OCI-LY3 (cell line): ENCODE measurements at regions not wholly inside any gene's neighbourhood (a gene's known extent, or its start where the extent isn't known, plus 50 kb on each side); places are given as distances from the start of the nearest gene placed in this dataset.

Experiments used
- H2AFZ ChIP-seq: fragments of 200-600, 300-600 bp; shearing (Covaris generic); 2 replicates; pipeline ENCODE4 v1.6.0; 2014; ENCODE audit warnings: antibody characterized with exemption, low read depth, low read length
- H3K27ac ChIP-seq: fragments of 200-600, 300-600 bp; sonication (generic); 2 replicates; pipeline ENCODE4 v1.5.1; 2014; ENCODE audit warnings: mild to moderate bottlenecking, low read length, moderate library complexity, mixed read lengths
- H3K27me3 ChIP-seq: fragments of 200-600, 300-600 bp; sonication (generic); 2 replicates; pipeline ENCODE4 v1.6.1; 2014; ENCODE audit warnings: low read depth, low read length, mixed read lengths
- H3K36me3 ChIP-seq: fragments of 200-600, 300-600 bp; sonication (generic); replicated peaks from 2 replicates; pipeline ENCODE3; 2014; ENCODE audit warnings: low read depth, low read length, mixed read lengths
- H3K4me1 ChIP-seq: fragments of 300-600, 200-600 bp; sonication (generic); 2 replicates; pipeline ENCODE4 v1.6.1; 2014; ENCODE audit warnings: low read length, mixed read lengths
- H3K4me2 ChIP-seq: fragments of 200-600, 300-600 bp; sonication (generic); 2 replicates; pipeline ENCODE4 v1.6.1; 2014; ENCODE audit warnings: low read length, mixed read lengths
- H3K4me3 ChIP-seq: fragments of 300-600, 200-600 bp; sonication (generic); 2 replicates; pipeline ENCODE4 v1.5.1; 2014; ENCODE audit warnings: antibody characterized with exemption, mild to moderate bottlenecking, low read length, moderate library complexity
- H3K79me2 ChIP-seq: fragments of 300-600, 200-600 bp; shearing (Covaris generic); 2 replicates; pipeline ENCODE4 v1.6.1; 2014; ENCODE audit warnings: mild to moderate bottlenecking, low read length, mixed read lengths
- H3K9ac ChIP-seq: fragments of 300-600, 200-600 bp; shearing (Covaris generic); 2 replicates; pipeline ENCODE4 v1.6.0; 2014; ENCODE audit warnings: mild to moderate bottlenecking, low read length, moderate library complexity
- H3K9me3 ChIP-seq: fragments of 200-600, 300-600 bp; shearing (Covaris generic); 2 replicates; pipeline ENCODE4 v1.6.1; 2014; ENCODE audit warnings: low read length, mixed read lengths; ENCODE audit not compliant: insufficient read depth
- H4K20me1 ChIP-seq: fragments of 200-600, 300-600 bp; sonication (generic); 2 replicates; pipeline ENCODE4 v1.6.1; 2016; ENCODE audit warnings: low read length, mixed read lengths; ENCODE audit not compliant: insufficient read depth
- EZH2phosphoT487 ChIP-seq: fragments of 200-600 bp; shearing (Covaris generic); IDR thresholded peaks from 2 replicates; pipeline ENCODE4 v1.6.1; 2018; ENCODE audit warnings: antibody characterized with exemption, mixed run types, low read depth
- TF ChIP-seq, protein P1 (sequence below): fragments of 200-600, 300-600 bp; sonication (generic); IDR thresholded peaks from 2 replicates; pipeline ENCODE4 v1.5.1; 2014; ENCODE audit warnings: antibody characterized with exemption, low read length, low read depth

DNA sequence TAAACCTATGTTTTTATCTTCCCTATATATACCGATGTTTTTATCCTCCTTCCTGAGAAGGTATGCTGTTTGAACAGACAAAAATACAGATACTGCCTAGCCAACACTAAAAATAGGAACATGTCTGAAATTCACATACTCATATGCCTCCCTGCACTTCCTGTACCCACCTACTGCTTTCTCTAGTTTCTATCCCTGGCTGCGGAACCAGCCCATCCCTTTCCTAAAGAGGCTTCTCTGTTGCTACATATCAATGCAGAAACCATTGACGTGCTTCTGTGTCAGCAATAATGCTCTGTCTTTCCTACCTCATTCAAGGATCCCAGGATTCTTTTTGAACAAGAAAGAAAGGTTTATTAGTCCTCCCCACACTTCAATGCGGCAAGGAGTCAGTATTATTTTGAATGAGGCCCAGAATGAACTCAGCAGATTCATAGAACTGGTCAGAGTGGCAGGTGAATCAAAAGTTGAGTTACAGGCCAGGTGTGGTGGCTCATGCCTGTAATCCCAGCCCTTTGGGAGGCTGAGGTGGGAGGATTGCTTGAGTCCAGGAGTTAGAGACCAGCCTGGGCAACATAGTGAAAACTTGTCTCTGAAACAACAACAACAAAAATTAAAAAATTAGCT lies 67.8 kb upstream of the NAP1L1 start:
- no peaks in the 10 kb centered on the region for H3K79me2 ChIP-seq
- no peak overlapping the region for H3K9ac ChIP-seq
- H3K4me1 ChIP-seq = peaks cover 23% of the 10 kb centered on the region
- TF ChIP-seq EZH2phosphoT487 = no peak
- TF ChIP-seq, protein P1, sequence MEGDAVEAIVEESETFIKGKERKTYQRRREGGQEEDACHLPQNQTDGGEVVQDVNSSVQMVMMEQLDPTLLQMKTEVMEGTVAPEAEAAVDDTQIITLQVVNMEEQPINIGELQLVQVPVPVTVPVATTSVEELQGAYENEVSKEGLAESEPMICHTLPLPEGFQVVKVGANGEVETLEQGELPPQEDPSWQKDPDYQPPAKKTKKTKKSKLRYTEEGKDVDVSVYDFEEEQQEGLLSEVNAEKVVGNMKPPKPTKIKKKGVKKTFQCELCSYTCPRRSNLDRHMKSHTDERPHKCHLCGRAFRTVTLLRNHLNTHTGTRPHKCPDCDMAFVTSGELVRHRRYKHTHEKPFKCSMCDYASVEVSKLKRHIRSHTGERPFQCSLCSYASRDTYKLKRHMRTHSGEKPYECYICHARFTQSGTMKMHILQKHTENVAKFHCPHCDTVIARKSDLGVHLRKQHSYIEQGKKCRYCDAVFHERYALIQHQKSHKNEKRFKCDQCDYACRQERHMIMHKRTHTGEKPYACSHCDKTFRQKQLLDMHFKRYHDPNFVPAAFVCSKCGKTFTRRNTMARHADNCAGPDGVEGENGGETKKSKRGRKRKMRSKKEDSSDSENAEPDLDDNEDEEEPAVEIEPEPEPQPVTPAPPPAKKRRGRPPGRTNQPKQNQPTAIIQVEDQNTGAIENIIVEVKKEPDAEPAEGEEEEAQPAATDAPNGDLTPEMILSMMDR = no peak
- H3K4me3 ChIP-seq = peak overlapping the region; percentile 35
- no peaks in the 10 kb centered on the region for H3K27me3 ChIP-seq
- H3K36me3 ChIP-seq = no peaks in the 10 kb centered on the region
- peak overlapping the region; percentile 91 for H2AFZ ChIP-seq
- H3K9me3 ChIP-seq = peaks cover 4% of the 10 kb centered on the region
- peak overlapping the region; percentile 52 for H3K4me2 ChIP-seq
- H4K20me1 ChIP-seq = no peaks in the 10 kb centered on the region
- H3K27ac ChIP-seq = 0 out of 2 replicates have a peak overlapping the region, but pooled peaks have one; percentile 21

- Histone ChIP-seq H3K27ac (no peak overlapping the region), H3K79me2 (no peaks in the 10 kb centered on the region), H3K4me2 (peak overlapping the region; percentile 51; the same call in 1 of the 2 replicates), H2AFZ (no peak overlapping the region), H3K27me3 (no peaks in the 10 kb centered on the region), H3K4me1 (peaks cover 15% of the 10 kb centered on the region), H4K20me1 (no peaks in the 10 kb centered on the region), H3K9me3 (no peaks in the 10 kb centered on the region), H3K9ac (no peak overlapping the region), H3K36me3 (no peaks in the 10 kb centered on the region), H3K4me3 (no peak overlapping the region)
- TF ChIP-seq EZH2phosphoT487 = no peak
- TF ChIP-seq, protein P1 = no peak
Observed at GRCh38 chr12:76144245-76144549, 59.7 kb upstream of the NAP1L1 start.

DNA sequence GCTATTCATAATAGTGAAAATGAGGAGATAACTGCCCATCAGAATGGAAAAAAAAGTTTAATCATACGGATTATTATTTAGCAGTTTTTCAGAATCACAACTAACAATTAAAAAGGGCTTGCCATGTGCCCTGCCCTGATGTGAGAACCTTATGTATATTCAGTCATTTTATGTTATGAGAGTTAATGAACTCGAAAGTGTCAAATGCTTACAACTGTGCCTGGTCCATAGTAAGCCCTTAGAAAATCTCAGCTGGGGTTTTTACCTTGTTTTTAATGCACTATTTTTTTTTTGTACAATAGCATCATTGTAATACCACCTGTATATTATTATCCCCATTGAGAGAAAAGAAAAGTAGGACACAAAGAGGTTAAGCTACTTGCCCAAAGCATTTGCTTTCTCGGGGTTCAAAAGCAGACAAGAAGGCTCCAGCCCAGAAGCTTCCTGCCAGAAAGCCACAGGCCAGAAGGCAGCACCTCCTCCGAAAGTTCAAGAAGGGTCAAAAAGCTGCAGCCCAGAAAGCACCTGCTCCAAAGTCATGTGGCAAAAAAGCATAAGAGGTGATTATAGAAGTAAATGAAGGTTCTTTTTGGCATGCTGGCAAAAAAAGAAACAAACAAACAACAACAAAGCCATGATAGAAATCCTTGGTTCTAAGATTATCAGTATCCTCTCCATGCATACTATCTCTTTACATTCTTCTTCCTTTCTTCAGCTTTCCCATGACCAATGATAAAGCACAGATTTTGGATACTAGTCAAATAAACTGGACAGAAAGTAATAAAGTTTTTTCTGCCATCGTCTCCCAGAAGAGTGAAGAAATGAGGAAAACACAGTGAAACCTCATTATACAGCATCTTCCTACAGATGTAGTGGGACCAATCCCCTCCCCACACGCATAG lies 59.1 kb upstream of the NAP1L1 start:
- Histone ChIP-seq H2AFZ (0 out of 2 replicates have a peak overlapping the region, but pooled peaks have one; percentile 44), H4K20me1 (no peaks in the 10 kb centered on the region), H3K36me3 (no peaks in the 10 kb centered on the region), H3K9me3 (no peaks in the 10 kb centered on the region), H3K4me3 (peak overlapping the region; percentile 25; the same call in 1 of the 2 replicates), H3K4me1 (peaks cover 15% of the 10 kb centered on the region), H3K9ac (no peak overlapping the region), H3K4me2 (peak overlapping the region; percentile 51), H3K27ac (0 out of 2 replicates have a peak overlapping the region, but pooled peaks have one; percentile 8), H3K27me3 (no peaks in the 10 kb centered on the region), H3K79me2 (no peaks in the 10 kb centered on the region)
- no peak for TF ChIP-seq EZH2phosphoT487
- TF ChIP-seq, protein P1 = no peak

GRCh38 chr12:76142305-76142704 lies 57.8 kb upstream of the NAP1L1 start:
- Histone ChIP-seq H3K4me1 (peaks cover 15% of the 10 kb centered on the region), H3K79me2 (no peaks in the 10 kb centered on the region), H3K9me3 (no peaks in the 10 kb centered on the region), H4K20me1 (no peaks in the 10 kb centered on the region), H3K27ac (no peak overlapping the region), H3K4me2 (no peak overlapping the region), H2AFZ (no peak overlapping the region), H3K4me3 (no peak overlapping the region), H3K36me3 (no peaks in the 10 kb centered on the region), H3K9ac (no peak overlapping the region), H3K27me3 (no peaks in the 10 kb centered on the region)
- TF ChIP-seq, protein P1 = no peak
- no peak for TF ChIP-seq EZH2phosphoT487
